ENCODE measurements at regions not wholly inside any gene's neighbourhood (a gene's known extent, or its start where the extent isn't known, plus 50 kb on each side); places are given as distances from the start of the nearest gene placed in this dataset.

DNA sequence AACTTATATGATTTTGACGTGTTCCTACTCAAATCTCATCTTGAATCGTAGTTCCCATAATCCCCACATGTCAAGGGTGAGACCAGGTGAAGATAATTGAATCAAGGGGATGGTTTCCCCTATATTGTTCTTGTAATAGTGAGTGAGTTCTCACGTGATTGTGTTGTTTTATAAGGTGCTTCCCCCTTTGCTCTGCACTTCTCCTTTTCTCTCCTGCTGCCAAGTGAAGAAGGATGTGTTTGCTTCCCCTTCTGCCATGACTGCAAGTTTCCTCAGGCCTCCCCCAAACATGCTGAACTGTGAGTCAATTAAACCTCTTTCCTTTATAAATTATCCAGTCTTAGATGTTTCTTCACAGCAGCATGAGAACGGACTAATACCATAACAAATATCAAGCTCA, 83.2 kb downstream of the MANEA start:
- no peaks in the 10 kb centered on the region for H3K9me1 ChIP-seq (ENCODE audit: control insufficient read depth, insufficient read depth, low read length)
- H3K27me3 ChIP-seq (ENCODE audit: control insufficient read depth in 2 of 2, insufficient read depth in 2 of 2, low read length in 2 of 2): no peaks in the 10 kb centered on the region
- no peaks in the 10 kb centered on the region for H3K4me1 ChIP-seq (replicated peaks in 1 of 2; ENCODE audit: control insufficient read depth in 2 of 2, insufficient read depth in 2 of 2, low read length in 2 of 2)
- ChIA-PET POLR2A (no interaction called here), CTCF (ENCODE audit: low intra/inter-chr PET ratio) (no interaction called here)
- no peak overlapping the region for H2AFZ ChIP-seq (ENCODE audit: low read depth, low read length)
- H3K9me3 ChIP-seq (replicated peaks; ENCODE audit: control insufficient read depth, insufficient read depth, low read depth, low read length): no peaks in the 10 kb centered on the region
- ATAC-seq: no peak
- WGBS (ENCODE audit: insufficient coverage, low coverage, missing lambda C conversion rate): 0% methylated on average over 4 of the region's 4 CpGs
- H3K4me2 ChIP-seq (ENCODE audit: insufficient read depth, low read length): no peak overlapping the region
- no peaks in the 10 kb centered on the region for H4K20me1 ChIP-seq (replicated peaks; ENCODE audit: control insufficient read depth, insufficient read depth, low read length)
- in situ Hi-C loops (cut with MboI): no loop called here
- no peak overlapping the region for H3K4me3 ChIP-seq
- no peaks in the 10 kb centered on the region for H3K79me2 ChIP-seq (ENCODE audit: control insufficient read depth, insufficient read depth, low read length)
- intact Hi-C loops (cut with micrococcal nuclease): no loop called here
- TF ChIP-seq, protein P1, sequence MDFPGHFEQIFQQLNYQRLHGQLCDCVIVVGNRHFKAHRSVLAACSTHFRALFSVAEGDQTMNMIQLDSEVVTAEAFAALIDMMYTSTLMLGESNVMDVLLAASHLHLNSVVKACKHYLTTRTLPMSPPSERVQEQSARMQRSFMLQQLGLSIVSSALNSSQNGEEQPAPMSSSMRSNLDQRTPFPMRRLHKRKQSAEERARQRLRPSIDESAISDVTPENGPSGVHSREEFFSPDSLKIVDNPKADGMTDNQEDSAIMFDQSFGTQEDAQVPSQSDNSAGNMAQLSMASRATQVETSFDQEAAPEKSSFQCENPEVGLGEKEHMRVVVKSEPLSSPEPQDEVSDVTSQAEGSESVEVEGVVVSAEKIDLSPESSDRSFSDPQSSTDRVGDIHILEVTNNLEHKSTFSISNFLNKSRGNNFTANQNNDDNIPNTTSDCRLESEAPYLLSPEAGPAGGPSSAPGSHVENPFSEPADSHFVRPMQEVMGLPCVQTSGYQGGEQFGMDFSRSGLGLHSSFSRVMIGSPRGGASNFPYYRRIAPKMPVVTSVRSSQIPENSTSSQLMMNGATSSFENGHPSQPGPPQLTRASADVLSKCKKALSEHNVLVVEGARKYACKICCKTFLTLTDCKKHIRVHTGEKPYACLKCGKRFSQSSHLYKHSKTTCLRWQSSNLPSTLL (IDR thresholded peaks at IDR 0.05): no peak
- TF ChIP-seq ZNF311 (CRISPR knock-in tag; IDR thresholded peaks at IDR 0.05) (no peak), NEUROD1 (IDR thresholded peaks at IDR 0.05; ENCODE audit: borderline replicate concordance, low read depth, low read length, partially characterized antibody) (no peak)
- TF ChIP-seq, protein P2, sequence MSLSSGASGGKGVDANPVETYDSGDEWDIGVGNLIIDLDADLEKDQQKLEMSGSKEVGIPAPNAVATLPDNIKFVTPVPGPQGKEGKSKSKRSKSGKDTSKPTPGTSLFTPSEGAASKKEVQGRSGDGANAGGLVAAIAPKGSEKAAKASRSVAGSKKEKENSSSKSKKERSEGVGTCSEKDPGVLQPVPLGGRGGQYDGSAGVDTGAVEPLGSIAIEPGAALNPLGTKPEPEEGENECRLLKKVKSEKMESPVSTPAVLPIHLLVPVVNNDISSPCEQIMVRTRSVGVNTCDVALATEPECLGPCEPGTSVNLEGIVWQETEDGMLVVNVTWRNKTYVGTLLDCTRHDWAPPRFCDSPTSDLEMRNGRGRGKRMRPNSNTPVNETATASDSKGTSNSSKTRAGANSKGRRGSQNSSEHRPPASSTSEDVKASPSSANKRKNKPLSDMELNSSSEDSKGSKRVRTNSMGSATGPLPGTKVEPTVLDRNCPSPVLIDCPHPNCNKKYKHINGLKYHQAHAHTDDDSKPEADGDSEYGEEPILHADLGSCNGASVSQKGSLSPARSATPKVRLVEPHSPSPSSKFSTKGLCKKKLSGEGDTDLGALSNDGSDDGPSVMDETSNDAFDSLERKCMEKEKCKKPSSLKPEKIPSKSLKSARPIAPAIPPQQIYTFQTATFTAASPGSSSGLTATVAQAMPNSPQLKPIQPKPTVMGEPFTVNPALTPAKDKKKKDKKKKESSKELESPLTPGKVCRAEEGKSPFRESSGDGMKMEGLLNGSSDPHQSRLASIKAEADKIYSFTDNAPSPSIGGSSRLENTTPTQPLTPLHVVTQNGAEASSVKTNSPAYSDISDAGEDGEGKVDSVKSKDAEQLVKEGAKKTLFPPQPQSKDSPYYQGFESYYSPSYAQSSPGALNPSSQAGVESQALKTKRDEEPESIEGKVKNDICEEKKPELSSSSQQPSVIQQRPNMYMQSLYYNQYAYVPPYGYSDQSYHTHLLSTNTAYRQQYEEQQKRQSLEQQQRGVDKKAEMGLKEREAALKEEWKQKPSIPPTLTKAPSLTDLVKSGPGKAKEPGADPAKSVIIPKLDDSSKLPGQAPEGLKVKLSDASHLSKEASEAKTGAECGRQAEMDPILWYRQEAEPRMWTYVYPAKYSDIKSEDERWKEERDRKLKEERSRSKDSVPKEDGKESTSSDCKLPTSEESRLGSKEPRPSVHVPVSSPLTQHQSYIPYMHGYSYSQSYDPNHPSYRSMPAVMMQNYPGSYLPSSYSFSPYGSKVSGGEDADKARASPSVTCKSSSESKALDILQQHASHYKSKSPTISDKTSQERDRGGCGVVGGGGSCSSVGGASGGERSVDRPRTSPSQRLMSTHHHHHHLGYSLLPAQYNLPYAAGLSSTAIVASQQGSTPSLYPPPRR (CRISPR knock-in tag; IDR thresholded peaks at IDR 0.05; ENCODE audit: borderline replicate concordance): no peak
- no TSS peak for BruUV-seq (replicated peaks)
- H3K27ac ChIP-seq (ENCODE audit: extremely low read depth, low read depth, low read length): no peak overlapping the region
- no peak overlapping the region for H3K9ac ChIP-seq (ENCODE audit: insufficient read depth in 1 of 2, low read depth in 2 of 2, low read length in 2 of 2)
- DNase-seq (ENCODE audit: extremely low read depth in 1 of 4, low spot score in 3 of 4): no peak
- no peak for FAIRE-seq
- no peaks in the 10 kb centered on the region for H3K36me3 ChIP-seq (ENCODE audit: control insufficient read depth, insufficient read depth, low read length)
